HG03103 (cell line): ENCODE measurements at regions not wholly inside any gene's neighbourhood (a gene's known extent, or its start where the extent isn't known, plus 50 kb on each side); places are given as distances from the start of the nearest gene placed in this dataset.

Source experiments
- ATAC-seq: cut with Tn5 transposase; IDR thresholded peaks from one replicate; pipeline ENCODE4 v1.9.1; 2021; ENCODE audit warnings: low read depth; ENCODE audit not compliant: unreplicated experiment

DNA sequence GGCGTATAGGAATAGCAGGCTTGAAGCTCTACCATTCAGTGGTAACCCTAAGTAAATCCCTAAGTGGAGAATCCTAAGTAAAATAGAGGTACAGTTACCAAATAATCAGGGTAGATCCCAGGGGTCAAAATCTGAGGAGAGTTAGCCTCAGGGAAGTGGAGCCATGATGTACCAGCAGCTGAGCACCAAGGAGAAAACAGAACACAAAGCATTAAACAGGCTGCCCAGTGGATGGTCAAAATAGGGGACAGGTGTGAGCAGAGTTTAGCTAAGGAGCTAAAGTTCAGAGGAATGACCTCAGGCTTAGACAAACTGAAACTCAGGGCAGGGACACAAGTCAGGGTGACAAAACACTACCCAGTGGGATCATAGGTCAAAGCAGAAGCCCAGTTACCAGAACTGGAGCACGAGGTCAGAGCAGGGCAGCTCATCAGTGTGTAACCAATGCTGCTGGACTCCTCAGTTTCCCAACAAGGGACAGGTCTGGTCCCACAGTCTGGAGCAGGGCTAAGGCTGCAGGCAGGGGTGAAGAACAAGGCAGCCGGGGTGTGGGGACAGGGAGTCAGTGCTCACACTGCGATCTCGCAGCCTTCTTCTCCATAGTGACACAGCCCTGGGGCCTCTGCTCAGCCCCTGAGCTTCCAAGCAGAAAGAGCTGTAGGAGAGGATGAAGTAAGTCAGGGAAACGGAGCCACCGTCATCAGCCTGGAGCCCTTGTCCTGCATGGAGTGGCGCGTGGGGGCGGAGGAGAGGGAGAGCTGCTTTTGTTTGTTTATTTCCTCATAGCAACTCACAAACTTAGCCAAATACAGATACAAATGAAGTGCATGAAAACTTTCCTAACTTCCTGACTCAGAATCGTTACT, 264.0 kb downstream of the MREG start:
- ATAC-seq: no peak

DNA sequence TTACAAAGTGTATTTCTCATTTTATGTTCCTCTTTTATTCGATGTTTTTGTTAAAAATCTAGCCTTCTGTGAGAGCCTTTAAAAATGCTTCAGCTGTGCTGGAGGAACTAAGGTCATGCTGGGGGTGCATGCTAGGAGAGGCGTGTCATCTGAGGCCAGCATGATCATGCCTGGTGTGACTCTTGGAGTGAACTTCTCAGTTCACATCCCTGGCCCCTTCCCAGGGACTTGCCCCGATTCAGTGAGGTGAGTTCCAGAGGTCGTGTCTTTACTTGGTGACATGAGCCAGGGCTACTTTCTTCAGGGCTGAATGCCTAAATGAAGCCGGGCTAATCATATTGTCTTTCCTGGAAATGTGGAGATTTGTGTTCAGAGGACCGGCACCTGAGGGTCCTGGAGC, 264.9 kb downstream of the MREG start:
- ATAC-seq: no peak

- no peak for ATAC-seq
Measured at GRCh38 chr2:215746887-215747615, 266.3 kb downstream of the MREG start.

DNA sequence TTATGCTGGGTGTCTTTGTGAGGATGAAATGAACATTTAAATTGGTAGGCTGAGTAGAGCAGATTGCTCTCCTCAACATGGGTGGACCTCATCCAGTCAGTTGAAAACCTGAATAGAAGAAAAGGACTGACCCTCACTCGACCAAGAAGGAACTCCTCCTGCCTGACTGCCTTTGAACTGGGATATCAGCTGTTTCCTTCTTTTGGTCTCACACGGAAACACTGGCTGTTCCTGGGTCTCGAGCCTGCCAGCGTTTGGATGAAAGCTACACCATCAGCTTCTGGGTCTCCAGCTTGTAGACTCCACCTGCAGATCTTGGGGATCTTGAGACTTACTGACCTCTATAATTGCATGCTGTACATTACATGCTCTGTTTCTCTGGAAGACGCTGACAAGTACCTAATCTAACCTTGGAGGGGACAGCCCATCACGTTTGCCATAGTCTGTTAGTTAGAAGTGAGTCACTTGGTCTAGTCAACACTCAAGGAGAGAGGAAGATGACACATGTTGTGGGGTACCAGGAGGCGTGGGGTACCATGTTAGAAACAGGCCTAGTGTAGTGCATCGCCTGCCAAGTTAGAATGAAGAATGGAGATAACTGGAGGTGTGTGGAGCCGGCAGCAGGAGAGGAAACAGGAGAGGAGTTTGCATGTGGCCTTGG, 267.0 kb downstream of the MREG start:
- no peak for ATAC-seq

DNA sequence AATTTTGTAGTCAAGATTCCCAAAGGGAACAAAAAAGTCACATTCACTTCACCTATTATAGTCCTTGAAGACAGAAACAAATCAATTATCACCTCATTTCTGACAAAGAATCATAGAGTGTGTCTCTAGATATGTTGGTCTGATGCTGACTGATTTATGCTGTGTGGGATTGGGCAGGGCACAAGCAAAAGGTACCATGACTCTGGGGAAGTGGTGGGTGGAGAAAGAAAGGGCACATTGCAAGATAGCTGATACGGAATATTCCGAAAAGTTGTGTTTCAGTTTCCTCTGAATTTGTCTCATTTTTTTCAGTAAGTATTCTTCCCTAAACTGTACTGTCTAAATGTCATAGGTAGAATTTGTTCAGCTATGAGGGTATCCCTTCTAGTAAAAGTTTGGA, 268.0 kb downstream of the MREG start:
- ATAC-seq: no peak

GRCh38 chr2:215744514-215744913, 268.8 kb downstream of the MREG start:
- no peak for ATAC-seq

DNA sequence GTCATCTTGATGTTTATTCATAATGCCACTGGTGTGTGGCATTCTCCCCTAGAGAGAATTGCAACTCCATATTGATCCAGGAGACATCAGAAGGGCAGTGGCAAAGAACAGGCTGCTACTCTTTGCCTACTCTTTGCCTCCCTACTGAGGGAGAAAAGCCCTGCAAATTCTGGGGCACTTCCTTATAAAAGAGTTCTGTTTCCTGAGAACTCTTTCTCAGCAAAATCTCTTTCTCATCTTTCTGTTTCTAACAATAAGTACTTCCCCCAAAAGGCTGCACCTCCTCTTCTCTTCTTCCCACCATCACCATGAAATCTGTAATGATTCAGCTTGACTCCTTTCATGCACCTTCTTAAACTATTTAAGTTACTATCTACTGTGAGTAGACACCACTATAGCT, 270.3 kb downstream of the MREG start:
- ATAC-seq: no peak

- no peak for ATAC-seq
Measured at GRCh38 chr2:215742021-215742420, 271.3 kb downstream of the MREG start.

DNA sequence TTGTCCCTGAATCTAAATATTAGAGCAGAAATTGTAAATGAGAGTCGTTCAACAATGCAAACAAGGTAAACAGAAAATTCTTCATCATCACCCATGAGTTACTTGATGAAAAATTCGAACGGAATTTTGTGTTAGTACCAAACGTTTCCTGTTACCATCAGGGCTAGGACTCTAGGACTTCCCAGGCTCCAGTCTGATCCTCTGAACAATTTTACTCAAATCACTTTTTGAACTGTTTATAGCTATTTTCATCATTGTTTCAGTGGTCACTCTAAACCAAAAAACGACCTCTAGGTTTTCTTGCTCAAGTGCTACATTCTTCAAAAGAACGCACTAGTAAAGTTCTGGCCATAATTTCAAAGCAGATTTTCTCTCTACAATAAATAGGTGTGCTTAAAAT, 273.3 kb downstream of the MREG start:
- ATAC-seq: no peak

GRCh38 chr2:215738351-215738750, 275.0 kb downstream of the MREG start:
- no peak for ATAC-seq

DNA sequence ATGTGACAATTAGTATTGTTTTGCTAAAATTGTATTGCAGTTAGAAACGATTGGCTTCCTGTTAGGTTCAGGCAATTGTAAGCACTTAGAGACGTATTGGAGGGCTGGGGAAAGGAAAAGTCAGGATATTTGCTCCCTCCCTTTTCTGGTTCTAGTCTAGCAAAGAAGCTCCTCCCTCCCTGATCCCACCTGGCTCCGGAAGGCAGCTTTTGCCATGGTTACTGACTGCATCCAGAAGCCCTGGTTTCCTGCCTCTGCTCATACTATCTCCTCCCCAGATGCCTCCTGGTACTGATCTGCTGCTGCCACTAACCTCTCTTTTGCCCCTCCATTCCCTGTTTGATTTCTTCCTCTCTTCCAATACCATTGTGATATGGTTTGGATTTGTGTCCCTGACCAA, 275.9 kb downstream of the MREG start:
- ATAC-seq: no peak

DNA sequence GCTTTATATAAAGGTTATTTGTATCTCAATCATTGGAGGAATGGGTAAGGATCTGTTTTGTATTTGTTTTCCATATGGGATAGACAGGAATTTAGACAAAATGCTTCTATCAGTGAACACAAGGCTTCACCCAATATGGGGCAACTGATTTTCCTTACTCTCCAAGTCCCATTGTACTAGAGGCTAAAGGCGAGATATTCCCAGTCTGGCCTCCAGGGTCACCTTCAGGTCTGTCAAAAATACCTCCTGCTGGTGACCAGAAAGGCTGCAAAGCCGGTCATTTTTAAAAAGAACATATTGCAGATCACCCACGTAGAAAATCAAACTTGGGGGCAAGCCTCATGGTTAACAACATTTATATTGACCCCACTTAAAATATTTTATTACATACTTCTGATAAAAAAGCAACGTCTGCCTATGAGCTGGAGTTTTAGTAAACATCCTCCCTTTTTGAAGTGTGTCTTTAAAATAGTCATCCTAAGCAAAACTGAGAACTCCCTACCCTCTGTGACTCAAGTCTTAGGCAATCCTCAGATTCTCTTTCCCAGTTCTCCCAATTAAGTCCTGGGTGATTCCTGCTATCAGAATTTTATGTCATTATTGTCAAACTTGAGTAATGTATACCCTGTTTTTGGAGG, 276.6 kb downstream of the MREG start:
- ATAC-seq: no peak

DNA sequence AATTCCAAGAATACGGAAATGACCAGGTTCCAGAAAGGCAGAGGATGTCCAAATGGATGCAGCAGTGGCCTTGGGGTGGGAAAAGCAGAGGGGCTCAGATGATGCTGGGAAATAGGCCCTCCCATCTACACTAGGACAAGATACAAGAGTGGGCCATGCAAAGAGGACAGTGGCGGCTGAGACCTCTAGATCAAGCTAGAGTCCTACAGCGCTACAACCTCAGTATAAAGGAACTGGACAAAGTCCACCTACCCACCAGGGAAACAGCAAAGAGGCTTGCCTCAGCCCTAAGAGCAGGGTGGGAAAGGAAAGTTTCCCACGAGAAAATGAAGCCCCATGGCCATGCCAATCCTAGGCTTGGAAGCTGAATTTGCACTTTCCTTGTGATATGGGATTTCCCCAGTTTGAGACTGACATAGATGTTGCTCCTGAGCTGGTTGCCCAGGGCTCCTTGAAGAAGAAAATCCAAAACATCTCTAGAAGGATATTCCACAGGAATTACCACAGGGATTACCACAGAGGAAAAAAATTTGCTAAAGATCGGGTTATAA, 282.2 kb downstream of the MREG start:
- ATAC-seq: no peak

GRCh38 chr2:215729985-215730620, 283.2 kb downstream of the MREG start:
- no peak for ATAC-seq

- ATAC-seq: peak; percentile 79
Measured at GRCh38 chr2:215728504-215729065, 284.8 kb downstream of the MREG start.

- peak; percentile 19 for ATAC-seq
Measured at GRCh38 chr2:215727507-215728503, 285.5 kb downstream of the MREG start.

DNA sequence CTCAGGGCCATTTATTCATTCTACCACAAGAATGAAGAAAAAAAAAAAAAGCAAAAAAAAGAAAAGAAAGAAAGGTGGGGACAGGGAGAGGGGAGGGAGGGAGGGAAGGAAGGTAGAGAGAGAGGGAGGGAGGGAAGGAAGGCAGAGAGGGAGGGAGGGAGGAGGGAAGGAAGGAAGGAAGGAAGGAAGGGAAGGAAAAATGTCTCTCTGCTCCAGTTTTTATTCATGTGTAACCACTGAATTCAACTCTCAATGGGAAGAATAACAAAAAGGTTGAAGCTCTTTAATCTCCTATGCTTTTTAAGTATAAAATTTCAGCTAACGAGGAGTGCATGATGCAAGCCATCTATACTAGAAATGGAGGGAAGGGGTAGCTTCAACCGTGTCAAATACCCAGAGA, 287.3 kb downstream of the MREG start:
- no peak for ATAC-seq

DNA sequence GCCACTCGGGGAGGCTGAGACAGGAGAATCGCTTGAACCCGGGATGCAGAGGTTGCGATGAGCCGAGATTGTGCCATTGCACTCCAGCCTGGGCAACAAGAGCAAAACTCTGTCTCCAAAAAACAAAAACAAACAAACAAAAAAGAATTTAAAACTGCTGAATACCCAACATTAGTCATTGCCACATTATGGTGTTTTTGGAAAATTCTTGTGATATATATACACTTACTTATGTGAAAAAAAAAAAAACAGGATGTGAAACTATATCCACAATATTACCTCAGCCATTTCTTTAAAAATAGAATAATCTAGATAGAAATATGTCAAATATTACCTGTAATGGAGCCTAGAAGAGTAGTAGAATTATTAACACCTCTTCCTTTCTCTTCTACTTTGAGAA, 288.3 kb upstream of the FN1 start:
- no peak for ATAC-seq

DNA sequence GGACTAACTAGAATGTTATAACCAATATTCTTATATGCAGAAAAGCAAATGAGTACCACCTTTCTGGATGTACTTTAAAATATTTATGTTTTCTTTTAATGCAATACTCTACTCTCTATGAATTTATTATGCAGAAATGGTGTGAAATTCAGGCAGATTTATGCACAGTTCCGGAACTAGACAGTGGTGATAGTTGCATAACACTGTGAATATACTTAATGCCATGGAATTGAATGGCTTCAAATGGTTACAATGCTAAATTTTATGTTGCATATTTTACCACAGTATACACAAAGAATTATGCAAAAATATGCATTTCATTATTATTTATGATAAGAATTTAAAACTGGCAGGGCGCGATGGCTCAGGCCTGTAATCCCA, 287.8 kb upstream of the FN1 start:
- no peak for ATAC-seq
